HG03159 (cell line): ENCODE measurements at regions not wholly inside any gene's neighbourhood (a gene's known extent, or its start where the extent isn't known, plus 50 kb on each side); places are given as distances from the start of the nearest gene placed in this dataset.

Experiments used
- ATAC-seq: cut with Tn5 transposase; IDR thresholded peaks from one replicate; pipeline ENCODE4 v1.9.1; 2021; ENCODE audit warnings: mild to moderate bottlenecking, moderate library complexity; ENCODE audit not compliant: unreplicated experiment

- ATAC-seq, result no peak
Observed at GRCh38 chr4:182188622-182189021, 54.6 kb upstream of the TENM3 start.

- no peak for ATAC-seq
Observed at GRCh38 chr4:182189103-182189878, 53.9 kb upstream of the TENM3 start.

- ATAC-seq, result no peak
Observed at GRCh38 chr4:182190306-182190705, 52.9 kb upstream of the TENM3 start.

GRCh38 chr4:182192511-182193181 is 50.6 kb upstream of the TENM3 start:
- ATAC-seq, result no peak

GRCh38 chr4:182193311-182193710 is 49.9 kb upstream of the TENM3 start:
- ATAC-seq, result no peak
